Psoas muscle (tissue), 7 donors: ENCODE measurements at regions not wholly inside any gene's neighbourhood (a gene's known extent, or its start where the extent isn't known, plus 50 kb on each side); places are given as distances from the start of the nearest gene placed in this dataset.

Source experiments
- ATAC-seq, 4 donors: fragments of 200-7000 bp; cut with Tn5 transposase; one replicate each; pipeline ENCODE4 v1.9.1; 2020; ENCODE audit warnings: moderate library complexity in 3 of 4, mild to moderate bottlenecking in 2 of 4
- DNase-seq, 2 donors: peaks; one replicate each; pipeline ENCODE4 v3.0.0-alpha.2; 2020
- H3K27ac ChIP-seq: fragments of 200-600 bp; one replicate; pipeline ENCODE4 v1.8.0; 2022
- H3K27me3 ChIP-seq, 3 donors: fragments of 200-600 bp in 1 of 3; one replicate each; pipeline versions ENCODE4 v1.6.1 to v1.8.0; 2013 to 2022; ENCODE audit warnings: low read length in 2 of 3, mild to moderate bottlenecking in 2 of 3, moderate library complexity in 1 of 3; ENCODE audit not compliant: insufficient read depth in 3 of 3
- H3K36me3 ChIP-seq, 2 donors: fragments of 200-600 bp in 1 of 2; one replicate each; pipeline versions ENCODE4 v1.6.1 to v1.8.0; 2013 to 2022; ENCODE audit warnings: low read depth in 1 of 2, mild to moderate bottlenecking in 1 of 2, moderate library complexity in 1 of 2; ENCODE audit not compliant: insufficient read depth in 1 of 2
- H3K4me1 ChIP-seq: fragments of 200-600 bp; one replicate; pipeline ENCODE4 v1.8.0; 2022
- H3K4me3 ChIP-seq: fragments of 200-600 bp; one replicate; pipeline ENCODE4 v1.8.0; 2022; ENCODE audit warnings: mild to moderate bottlenecking
- H3K9me3 ChIP-seq: fragments of 200-600 bp; one replicate; pipeline ENCODE4 v1.8.0; 2022
- WGBS, 3 donors: extraction: QIAGEN DNeasy Blood & Tissue Kit; methylation state at CpG; one replicate each; pipeline versions ENCODE4 v1.1.6 to v1.1.7; 2013; 5-methylcytosine and 5-hydroxymethylcytosine counted together
- intact Hi-C, 2 donors: fragments of 100-400 bp; cut with DNase I; formaldehyde crosslinking; loops; one replicate each; pipeline versions ENCODE4 v1.11.0 to v1.14.2; 2022
- TF ChIP-seq, protein P1 (sequence below): fragments of 200-600 bp; IDR thresholded peaks from one replicate; pipeline ENCODE4 v1.8.0; 2022; ENCODE audit warnings: antibody characterized with exemption
- donor health status: healthy with polysubstance abuse.
- donor health status: DM: no; HTN: no; CAD: no; lungs with moderate emphysema.
- donor health status: Bipolar disorder and iron deficiency.
- donor health status: healthy.
- donor health status: DM: yes; HTN: yes; CAD: no.
- donor health status: DM: no; HTN: no; CAD: no.
- donor health status: DM: yes; HTN: yes; CAD: no.

DNA sequence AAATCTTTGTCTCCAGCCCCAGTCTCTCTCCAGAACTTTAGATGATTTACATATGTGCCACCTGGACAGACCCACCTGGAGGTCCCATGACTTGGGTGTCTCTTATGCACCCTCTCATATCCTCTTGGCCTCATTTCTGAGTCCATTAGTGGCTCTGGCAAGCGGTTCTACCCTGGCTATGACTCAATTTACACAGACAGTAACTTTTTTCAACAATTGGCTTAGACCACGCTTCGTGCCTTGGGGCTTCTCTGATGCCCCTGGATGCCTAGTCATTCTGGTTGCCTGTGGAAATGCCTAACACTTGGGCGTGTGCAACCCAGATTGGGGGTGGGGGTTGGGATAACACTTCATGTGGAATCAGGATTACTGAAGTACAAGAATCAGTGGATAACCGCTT, 57.1 kb upstream of the GADD45A start:
- TF ChIP-seq, protein P1, sequence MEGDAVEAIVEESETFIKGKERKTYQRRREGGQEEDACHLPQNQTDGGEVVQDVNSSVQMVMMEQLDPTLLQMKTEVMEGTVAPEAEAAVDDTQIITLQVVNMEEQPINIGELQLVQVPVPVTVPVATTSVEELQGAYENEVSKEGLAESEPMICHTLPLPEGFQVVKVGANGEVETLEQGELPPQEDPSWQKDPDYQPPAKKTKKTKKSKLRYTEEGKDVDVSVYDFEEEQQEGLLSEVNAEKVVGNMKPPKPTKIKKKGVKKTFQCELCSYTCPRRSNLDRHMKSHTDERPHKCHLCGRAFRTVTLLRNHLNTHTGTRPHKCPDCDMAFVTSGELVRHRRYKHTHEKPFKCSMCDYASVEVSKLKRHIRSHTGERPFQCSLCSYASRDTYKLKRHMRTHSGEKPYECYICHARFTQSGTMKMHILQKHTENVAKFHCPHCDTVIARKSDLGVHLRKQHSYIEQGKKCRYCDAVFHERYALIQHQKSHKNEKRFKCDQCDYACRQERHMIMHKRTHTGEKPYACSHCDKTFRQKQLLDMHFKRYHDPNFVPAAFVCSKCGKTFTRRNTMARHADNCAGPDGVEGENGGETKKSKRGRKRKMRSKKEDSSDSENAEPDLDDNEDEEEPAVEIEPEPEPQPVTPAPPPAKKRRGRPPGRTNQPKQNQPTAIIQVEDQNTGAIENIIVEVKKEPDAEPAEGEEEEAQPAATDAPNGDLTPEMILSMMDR, result no peak
- no peaks in the 10 kb centered on the region for H3K36me3 ChIP-seq
- intact Hi-C loops, result no loop called here
- no peaks in the 10 kb centered on the region for H3K9me3 ChIP-seq
- H3K27me3 ChIP-seq, result no peaks in the 10 kb centered on the region
- ATAC-seq (no peak), DNase-seq (no peak)
- 84 to 93% (median 87%) methylated on average over 5 of the region's 5 CpGs for WGBS, 3 donors
- H3K27ac ChIP-seq, result no peak overlapping the region
- H3K4me1 ChIP-seq, result no peaks in the 10 kb centered on the region
- H3K4me3 ChIP-seq, result no peak overlapping the region

DNA sequence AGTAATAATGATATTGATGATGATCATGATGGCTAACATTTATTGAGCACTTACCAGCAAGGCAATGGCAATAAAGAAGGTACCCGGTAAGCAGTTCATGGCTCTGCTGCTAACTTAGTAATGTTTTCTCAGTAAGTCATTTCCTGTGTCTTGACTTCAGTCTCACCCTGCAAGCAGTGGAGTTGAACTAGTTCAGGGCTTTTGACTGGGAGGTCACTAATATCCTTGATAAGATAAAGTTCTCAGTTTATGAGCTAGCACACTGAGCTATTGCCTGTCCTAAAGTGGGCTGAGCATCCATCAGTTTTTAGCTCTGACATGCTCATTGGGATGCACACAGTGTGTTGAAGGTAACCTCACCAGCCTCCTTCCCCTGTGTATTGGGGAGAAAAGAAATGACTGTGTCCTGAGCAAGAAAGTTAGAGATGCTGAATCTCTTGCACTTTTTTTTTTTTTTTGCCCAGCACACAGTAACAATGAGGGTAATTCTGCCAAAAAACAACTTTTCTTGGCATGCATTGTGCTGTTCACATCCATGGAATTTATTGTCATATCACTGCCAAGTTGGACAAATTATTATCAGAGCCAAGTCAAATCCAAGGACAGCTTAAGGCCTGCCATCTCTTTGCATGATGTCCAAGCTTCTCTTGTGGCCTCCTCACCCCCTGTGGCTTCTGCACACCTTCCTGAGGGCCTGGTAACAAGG, 55.5 kb upstream of the GADD45A start:
- Histone ChIP-seq H3K4me3 (no peak overlapping the region), H3K27ac (no peak overlapping the region), H3K4me1 (no peaks in the 10 kb centered on the region), H3K27me3 (no peaks in the 10 kb centered on the region), H3K9me3 (no peaks in the 10 kb centered on the region), H3K36me3 (no peaks in the 10 kb centered on the region)
- no peak for DNase-seq
- TF ChIP-seq, protein P1, result no peak
- WGBS, 3 donors, result 84 to 93% (median 92%) methylated on average over 1 of the region's 1 CpG
- ATAC-seq, result no peak
- intact Hi-C loops, result no loop called here

DNA sequence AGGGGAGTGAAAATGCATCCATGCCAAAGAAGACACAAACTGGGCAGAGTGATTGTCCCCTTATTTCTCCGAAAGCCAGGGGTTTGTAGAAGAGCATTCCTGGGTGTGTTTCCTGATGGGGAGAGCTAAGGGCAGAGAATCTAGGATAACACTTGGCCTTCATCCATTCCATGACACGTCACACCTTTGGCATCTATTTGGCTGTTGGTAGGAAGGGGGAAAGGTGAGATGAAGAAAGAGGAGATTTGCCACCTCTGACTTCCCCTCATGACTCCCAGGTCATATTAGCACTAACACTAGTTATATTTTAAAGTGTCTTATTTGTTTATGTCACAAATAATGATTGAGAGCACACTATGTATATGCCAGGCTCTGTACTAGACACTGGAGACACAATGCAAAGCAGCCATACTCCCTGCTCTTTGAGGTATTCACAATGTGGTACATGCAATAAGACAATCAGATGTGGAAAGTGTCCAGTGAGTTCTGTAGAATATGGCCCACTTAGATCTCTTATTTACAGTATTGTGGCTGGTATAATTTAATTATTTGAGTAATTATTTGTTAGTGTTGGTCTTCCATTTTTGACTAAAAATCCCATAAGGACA, 54.5 kb upstream of the GADD45A start:
- no peak overlapping the region for H3K27ac ChIP-seq
- no peaks in the 10 kb centered on the region for H3K9me3 ChIP-seq
- TF ChIP-seq, protein P1, result no peak
- no peaks in the 10 kb centered on the region for H3K27me3 ChIP-seq
- H3K36me3 ChIP-seq, result no peaks in the 10 kb centered on the region
- no peak overlapping the region for H3K4me3 ChIP-seq
- DNase-seq, result no peak
- intact Hi-C loops, result no loop called here
- no peaks in the 10 kb centered on the region for H3K4me1 ChIP-seq
- WGBS, 3 donors, result 80 to 90% (median 81%) methylated on average over 2 of the region's 2 CpGs
- ATAC-seq, result no peak

DNA sequence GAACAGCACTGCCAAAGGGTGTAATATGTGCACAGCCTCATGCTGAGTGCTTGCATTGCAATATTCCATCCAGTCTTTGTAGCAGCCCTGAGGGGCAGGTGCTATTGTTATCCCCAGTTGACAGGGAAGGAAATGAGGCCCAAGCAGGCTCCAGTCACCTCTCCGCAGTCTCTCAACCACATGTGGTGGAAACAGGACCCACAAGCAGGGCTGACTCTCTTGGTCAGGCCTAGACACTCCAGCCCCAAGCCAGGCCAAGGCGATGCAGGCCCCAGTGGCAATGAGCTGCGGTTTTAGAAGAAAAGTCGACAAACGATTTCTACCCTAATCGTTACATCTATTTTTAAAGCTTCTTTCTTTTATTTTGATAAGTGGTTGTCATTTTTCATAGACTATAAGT, 52.6 kb upstream of the GADD45A start:
- Histone ChIP-seq H3K27ac (no peak overlapping the region), H3K27me3 (no peaks in the 10 kb centered on the region), H3K36me3 (no peaks in the 10 kb centered on the region), H3K9me3 (no peaks in the 10 kb centered on the region), H3K4me1 (no peaks in the 10 kb centered on the region), H3K4me3 (no peak overlapping the region)
- TF ChIP-seq, protein P1, result no peak
- intact Hi-C loops, result no loop called here
- WGBS, 3 donors, result 96 to 98% (median 97%) methylated on average over 6 of the region's 6 CpGs
- DNase-seq (no peak), ATAC-seq (no peak)
